Neuronal stem cell (in vitro differentiated cells): ENCODE measurements at regions not wholly inside any gene's neighbourhood (a gene's known extent, or its start where the extent isn't known, plus 50 kb on each side); places are given as distances from the start of the nearest gene placed in this dataset.

Experiments used
- DNase-seq: peaks from one replicate; pipeline ENCODE4 v3.0.0-alpha.2; 2013; ENCODE audit warnings: low spot score
- H2AFZ ChIP-seq: one replicate; pipeline ENCODE4 v1.6.1; 2013; ENCODE audit warnings: mild to moderate bottlenecking, low read length, inconsistent platforms
- H2AK5ac ChIP-seq: 2 replicates; pipeline ENCODE4 v1.6.1; 2013; ENCODE audit warnings: low read depth, mild to moderate bottlenecking, inconsistent platforms, low read length, moderate library complexity, mixed read lengths
- H2BK120ac ChIP-seq: 2 replicates; pipeline ENCODE4 v1.6.1; 2013; ENCODE audit warnings: low read depth, mild to moderate bottlenecking, inconsistent platforms, low read length, moderate library complexity, mixed read lengths
- H2BK12ac ChIP-seq: one replicate; pipeline ENCODE4 v1.6.1; 2013; ENCODE audit warnings: low read length, inconsistent platforms
- H2BK15ac ChIP-seq: 2 replicates; pipeline ENCODE4 v1.6.1; 2013; ENCODE audit warnings: mild to moderate bottlenecking, low read length, inconsistent platforms, mixed read lengths
- H2BK5ac ChIP-seq: one replicate; pipeline ENCODE4 v1.6.1; 2013; ENCODE audit warnings: inconsistent platforms, mild to moderate bottlenecking, low read length, moderate library complexity
- H3K14ac ChIP-seq: one replicate; pipeline ENCODE4 v1.6.1; 2013; ENCODE audit warnings: low read length, inconsistent platforms
- H3K18ac ChIP-seq: 2 replicates; pipeline ENCODE4 v1.6.1; 2013; ENCODE audit warnings: low read length, inconsistent platforms
- H3K23ac ChIP-seq: 2 replicates; pipeline ENCODE4 v1.6.1; 2013; ENCODE audit warnings: low read depth, mild to moderate bottlenecking, mixed read lengths, low read length, inconsistent platforms; ENCODE audit not compliant: poor library complexity
- H3K27ac ChIP-seq: replicated peaks from 3 replicates; pipeline ENCODE4 v1.5.1; 2013; ENCODE audit warnings: low read length, inconsistent platforms
- H3K27me3 ChIP-seq, 3 experiments: 2 replicates each; pipeline ENCODE4 v1.6.1; 2013; ENCODE audit warnings: low read length in 3 of 3, mild to moderate bottlenecking in 2 of 3, inconsistent platforms in 1 of 3, low read depth in 1 of 3, mixed read lengths in 1 of 3, moderate library complexity in 1 of 3; ENCODE audit not compliant: control insufficient read depth in 3 of 3, insufficient read depth in 3 of 3
- H3K36me3 ChIP-seq, 2 donors: replicated peaks in 1 of 2; 2 replicates each; pipeline ENCODE4 v1.6.1; 2013; ENCODE audit warnings: low read length in 2 of 2; ENCODE audit not compliant: control insufficient read depth in 2 of 2, insufficient read depth in 2 of 2
- H3K4ac ChIP-seq: 2 replicates; pipeline ENCODE4 v1.6.1; 2013; ENCODE audit warnings: inconsistent platforms, mild to moderate bottlenecking, low read length, moderate library complexity
- H3K4me1 ChIP-seq, 2 donors: 1 replicate in 1 of 2; 2 replicates in 1 of 2; pipeline ENCODE4 v1.6.1; 2013; ENCODE audit warnings: low read length in 2 of 2, low read depth in 1 of 2; ENCODE audit not compliant: control insufficient read depth in 2 of 2, insufficient read depth in 1 of 2
- H3K4me2 ChIP-seq: one replicate; pipeline ENCODE4 v1.6.1; 2013; ENCODE audit warnings: mild to moderate bottlenecking, low read length, inconsistent platforms; ENCODE audit not compliant: insufficient read depth, poor library complexity, severe bottlenecking
- H3K4me3 ChIP-seq, 2 donors: 2 replicates each; pipeline ENCODE4 v1.5.1; 2013; ENCODE audit warnings: low read length in 2 of 2, mild to moderate bottlenecking in 2 of 2, inconsistent platforms in 1 of 2, moderate library complexity in 1 of 2
- H3K79me1 ChIP-seq: one replicate; pipeline ENCODE4 v1.6.1; 2013; ENCODE audit warnings: low read depth, mild to moderate bottlenecking, inconsistent platforms, low read length, moderate library complexity
- H3K9ac ChIP-seq: one replicate; pipeline ENCODE4 v1.6.1; 2013; ENCODE audit warnings: mild to moderate bottlenecking, low read depth, low read length, inconsistent platforms; ENCODE audit not compliant: poor library complexity
- H3K9me3 ChIP-seq, 2 donors: replicated peaks in 1 of 2; 2 replicates each; pipeline versions ENCODE3 to v1.6.1; 2013; ENCODE audit warnings: low read length in 2 of 2, mild to moderate bottlenecking in 2 of 2, inconsistent platforms in 1 of 2, low read depth in 1 of 2, mixed read lengths in 1 of 2, moderate library complexity in 1 of 2; ENCODE audit not compliant: control insufficient read depth in 2 of 2, insufficient read depth in 1 of 2
- H4K8ac ChIP-seq: one replicate; pipeline ENCODE4 v1.6.1; 2013; ENCODE audit warnings: low read depth, mild to moderate bottlenecking, inconsistent platforms, low read length, moderate library complexity
- H4K91ac ChIP-seq: one replicate; pipeline ENCODE4 v1.6.1; 2013; ENCODE audit warnings: low read length, low read depth, mild to moderate bottlenecking, inconsistent platforms; ENCODE audit not compliant: poor library complexity
- WGBS, 2 donors: extraction: QIAGEN DNeasy Blood & Tissue Kit; methylation state at CpG; one replicate each; pipeline ENCODE4 v1.1.7; 2013; ENCODE audit warnings: missing lambda C conversion rate in 2 of 2, mixed read lengths in 1 of 2; ENCODE audit not compliant: insufficient read length in 2 of 2, insufficient replicate concordance in 1 of 2; ENCODE audit errors: extremely low coverage in 2 of 2; 5-methylcytosine and 5-hydroxymethylcytosine counted together

GRCh38 chr9:12368569-12368968 lies 324.6 kb upstream of the TYRP1 start:
- H3K23ac ChIP-seq = no peak overlapping the region
- no peaks in the 10 kb centered on the region for H3K9me3 ChIP-seq
- no peak overlapping the region for H2BK12ac ChIP-seq
- H2BK5ac ChIP-seq = no peak overlapping the region
- H3K14ac ChIP-seq = no peak overlapping the region
- no peak overlapping the region for H3K4me3 ChIP-seq
- DNase-seq = no peak
- no peak overlapping the region for H3K4me2 ChIP-seq
- no peak overlapping the region for H3K18ac ChIP-seq
- no peak overlapping the region for H4K91ac ChIP-seq
- no CpG with 5 or more reads among the region's 2 CpGs for WGBS, 2 donors
- H3K79me1 ChIP-seq = no peaks in the 10 kb centered on the region
- no peaks in the 10 kb centered on the region for H3K36me3 ChIP-seq
- no peak overlapping the region for H3K4ac ChIP-seq
- H3K27me3 ChIP-seq = no peaks in the 10 kb centered on the region
- H2AFZ ChIP-seq = peak overlapping the region; percentile 68
- H2BK15ac ChIP-seq = no peak overlapping the region
- H3K9ac ChIP-seq = no peak overlapping the region
- H3K27ac ChIP-seq = no peak overlapping the region
- no peak overlapping the region for H2BK120ac ChIP-seq
- no peaks in the 10 kb centered on the region for H3K4me1 ChIP-seq
- no peak overlapping the region for H2AK5ac ChIP-seq
- H4K8ac ChIP-seq = no peak overlapping the region

DNA sequence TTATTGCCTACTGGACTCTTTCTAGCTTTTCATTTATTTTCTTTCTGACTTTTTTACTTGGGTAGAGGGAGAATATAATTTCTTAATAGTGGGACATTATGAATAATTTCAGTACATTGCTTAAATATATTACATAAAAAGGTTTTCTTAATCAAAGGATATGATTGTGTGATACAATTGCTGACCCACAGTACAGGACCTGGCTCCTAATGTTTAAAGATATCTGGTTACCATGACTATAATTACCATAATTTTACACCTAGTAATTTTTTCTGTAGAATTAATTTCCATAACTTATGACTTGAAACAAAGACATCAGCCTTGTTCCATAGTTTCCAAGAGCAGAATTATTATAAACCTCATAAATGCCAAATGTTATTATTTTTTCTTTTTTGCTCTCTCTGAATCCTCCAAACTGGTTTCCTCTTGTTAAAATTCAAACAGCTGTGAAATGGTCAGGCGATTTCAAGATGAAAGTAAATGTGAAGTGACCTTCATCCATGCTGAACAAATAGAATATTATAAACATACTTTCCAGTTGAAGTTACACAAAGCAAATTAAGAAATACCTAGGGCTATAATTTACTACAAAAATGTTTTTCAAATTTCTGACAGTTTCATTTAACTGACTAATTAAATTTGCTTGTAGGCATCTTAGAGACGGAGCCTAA lies 301.2 kb upstream of the TYRP1 start:
- H3K9ac ChIP-seq = no peak overlapping the region
- H3K4me1 ChIP-seq = peaks cover 0 to 9% of the 10 kb centered on the region in 2 donors
- no peak overlapping the region for H2BK12ac ChIP-seq
- no peaks in the 10 kb centered on the region for H3K27me3 ChIP-seq
- H3K18ac ChIP-seq = no peak overlapping the region
- H3K14ac ChIP-seq = no peak overlapping the region
- no peak overlapping the region for H2BK120ac ChIP-seq
- H4K8ac ChIP-seq = no peak overlapping the region
- H3K9me3 ChIP-seq = no peaks in the 10 kb centered on the region
- H3K27ac ChIP-seq = no peak overlapping the region
- H2BK15ac ChIP-seq = no peak overlapping the region
- no peak overlapping the region for H3K4me3 ChIP-seq
- no CpG with 5 or more reads among the region's 2 CpGs for WGBS, 2 donors
- H4K91ac ChIP-seq = no peak overlapping the region
- no peaks in the 10 kb centered on the region for H3K36me3 ChIP-seq
- no peak overlapping the region for H3K4me2 ChIP-seq
- no peaks in the 10 kb centered on the region for H3K79me1 ChIP-seq
- no peak for DNase-seq
- no peak overlapping the region for H3K23ac ChIP-seq
- H3K4ac ChIP-seq = no peak overlapping the region
- no peak overlapping the region for H2AK5ac ChIP-seq
- H2AFZ ChIP-seq = no peak overlapping the region
- no peak overlapping the region for H2BK5ac ChIP-seq

- no peak overlapping the region for H3K4me2 ChIP-seq
- H4K91ac ChIP-seq = no peak overlapping the region
- peaks cover 0 to 9% of the 10 kb centered on the region in 2 donors for H3K4me1 ChIP-seq
- no peaks in the 10 kb centered on the region for H3K27me3 ChIP-seq
- H3K23ac ChIP-seq = no peak overlapping the region
- no peak overlapping the region for H3K4ac ChIP-seq
- no peak overlapping the region for H3K14ac ChIP-seq
- no peaks in the 10 kb centered on the region for H3K36me3 ChIP-seq
- H2BK5ac ChIP-seq = no peak overlapping the region
- whole genome bisulfite sequencing, 2 donors = no CpG with 5 or more reads among the region's 1 CpG
- no peak overlapping the region for H2BK120ac ChIP-seq
- no peak overlapping the region for H3K9ac ChIP-seq
- DNase-seq = no peak
- H2AFZ ChIP-seq = peak overlapping the region; percentile 78
- H3K9me3 ChIP-seq = no peaks in the 10 kb centered on the region
- no peaks in the 10 kb centered on the region for H3K79me1 ChIP-seq
- H3K4me3 ChIP-seq = no peak overlapping the region
- no peak overlapping the region for H3K18ac ChIP-seq
- H2AK5ac ChIP-seq = no peak overlapping the region
- no peak overlapping the region for H2BK15ac ChIP-seq
- H4K8ac ChIP-seq = no peak overlapping the region
- H3K27ac ChIP-seq = no peak overlapping the region
- H2BK12ac ChIP-seq = no peak overlapping the region
Measured at GRCh38 chr9:12394105-12394504, 299.1 kb upstream of the TYRP1 start.

- no peak overlapping the region for H3K14ac ChIP-seq
- no peaks in the 10 kb centered on the region for H3K36me3 ChIP-seq
- no peak overlapping the region for H2BK15ac ChIP-seq
- no peak overlapping the region for H2AK5ac ChIP-seq
- no peak overlapping the region for H2BK120ac ChIP-seq
- H2BK5ac ChIP-seq = no peak overlapping the region
- no peaks in the 10 kb centered on the region for H3K79me1 ChIP-seq
- no peak overlapping the region for H4K91ac ChIP-seq
- no peaks in the 10 kb centered on the region for H3K27me3 ChIP-seq
- H3K4me3 ChIP-seq = no peak overlapping the region
- no peak overlapping the region for H3K4me2 ChIP-seq
- H4K8ac ChIP-seq = no peak overlapping the region
- no peak overlapping the region for H3K23ac ChIP-seq
- H2AFZ ChIP-seq = no peak overlapping the region
- no peak overlapping the region for H3K9ac ChIP-seq
- no CpG with 5 or more reads among the region's 2 CpGs for WGBS, 2 donors
- H3K18ac ChIP-seq = no peak overlapping the region
- H2BK12ac ChIP-seq = no peak overlapping the region
- H3K27ac ChIP-seq = no peak overlapping the region
- no peaks in the 10 kb centered on the region for H3K4me1 ChIP-seq
- H3K9me3 ChIP-seq = no peaks in the 10 kb centered on the region
- no peak for DNase-seq
- H3K4ac ChIP-seq = no peak overlapping the region
Measured at GRCh38 chr9:12403721-12404120, 289.5 kb upstream of the TYRP1 start.
